Ishikawa (cell line): ENCODE measurements at regions not wholly inside any gene's neighbourhood (a gene's known extent, or its start where the extent isn't known, plus 50 kb on each side); places are given as distances from the start of the nearest gene placed in this dataset.

Experiments
- TAF1 ChIP-seq: IDR thresholded peaks from 2 replicates; pipeline ENCODE4 v1.6.1; 2012; ENCODE audit warnings: low read depth, mild to moderate bottlenecking
- TF ChIP-seq, protein P1 (sequence below): IDR thresholded peaks from 2 replicates; pipeline ENCODE4 v1.6.1; 2012; ENCODE audit warnings: low read depth, mild to moderate bottlenecking

DNA sequence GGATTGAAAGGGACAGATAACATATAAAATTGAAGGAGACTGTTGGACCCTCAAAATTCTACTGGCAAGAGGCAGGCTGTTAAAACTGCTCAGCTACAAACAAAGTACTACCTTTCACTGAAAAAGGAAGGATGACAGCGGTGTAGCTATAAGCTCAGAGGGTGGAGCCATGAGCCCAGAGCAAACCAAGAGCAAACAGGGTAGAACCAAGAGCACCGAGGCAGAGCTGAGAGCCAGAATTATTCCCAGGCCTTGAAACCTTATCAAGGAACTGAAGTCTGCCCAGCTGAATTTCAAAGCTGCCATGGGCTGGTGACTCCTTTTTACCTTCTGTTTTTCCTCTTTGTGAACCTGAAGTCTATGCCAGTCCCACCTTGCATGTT, 74.7 kb upstream of the SLC4A11 start:
- no peak for TF ChIP-seq TAF1
- TF ChIP-seq, protein P1, sequence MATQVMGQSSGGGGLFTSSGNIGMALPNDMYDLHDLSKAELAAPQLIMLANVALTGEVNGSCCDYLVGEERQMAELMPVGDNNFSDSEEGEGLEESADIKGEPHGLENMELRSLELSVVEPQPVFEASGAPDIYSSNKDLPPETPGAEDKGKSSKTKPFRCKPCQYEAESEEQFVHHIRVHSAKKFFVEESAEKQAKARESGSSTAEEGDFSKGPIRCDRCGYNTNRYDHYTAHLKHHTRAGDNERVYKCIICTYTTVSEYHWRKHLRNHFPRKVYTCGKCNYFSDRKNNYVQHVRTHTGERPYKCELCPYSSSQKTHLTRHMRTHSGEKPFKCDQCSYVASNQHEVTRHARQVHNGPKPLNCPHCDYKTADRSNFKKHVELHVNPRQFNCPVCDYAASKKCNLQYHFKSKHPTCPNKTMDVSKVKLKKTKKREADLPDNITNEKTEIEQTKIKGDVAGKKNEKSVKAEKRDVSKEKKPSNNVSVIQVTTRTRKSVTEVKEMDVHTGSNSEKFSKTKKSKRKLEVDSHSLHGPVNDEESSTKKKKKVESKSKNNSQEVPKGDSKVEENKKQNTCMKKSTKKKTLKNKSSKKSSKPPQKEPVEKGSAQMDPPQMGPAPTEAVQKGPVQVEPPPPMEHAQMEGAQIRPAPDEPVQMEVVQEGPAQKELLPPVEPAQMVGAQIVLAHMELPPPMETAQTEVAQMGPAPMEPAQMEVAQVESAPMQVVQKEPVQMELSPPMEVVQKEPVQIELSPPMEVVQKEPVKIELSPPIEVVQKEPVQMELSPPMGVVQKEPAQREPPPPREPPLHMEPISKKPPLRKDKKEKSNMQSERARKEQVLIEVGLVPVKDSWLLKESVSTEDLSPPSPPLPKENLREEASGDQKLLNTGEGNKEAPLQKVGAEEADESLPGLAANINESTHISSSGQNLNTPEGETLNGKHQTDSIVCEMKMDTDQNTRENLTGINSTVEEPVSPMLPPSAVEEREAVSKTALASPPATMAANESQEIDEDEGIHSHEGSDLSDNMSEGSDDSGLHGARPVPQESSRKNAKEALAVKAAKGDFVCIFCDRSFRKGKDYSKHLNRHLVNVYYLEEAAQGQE, result no peak
